ENCODE measurements at regions not wholly inside any gene's neighbourhood (a gene's known extent, or its start where the extent isn't known, plus 50 kb on each side); places are given as distances from the start of the nearest gene placed in this dataset.

DNA sequence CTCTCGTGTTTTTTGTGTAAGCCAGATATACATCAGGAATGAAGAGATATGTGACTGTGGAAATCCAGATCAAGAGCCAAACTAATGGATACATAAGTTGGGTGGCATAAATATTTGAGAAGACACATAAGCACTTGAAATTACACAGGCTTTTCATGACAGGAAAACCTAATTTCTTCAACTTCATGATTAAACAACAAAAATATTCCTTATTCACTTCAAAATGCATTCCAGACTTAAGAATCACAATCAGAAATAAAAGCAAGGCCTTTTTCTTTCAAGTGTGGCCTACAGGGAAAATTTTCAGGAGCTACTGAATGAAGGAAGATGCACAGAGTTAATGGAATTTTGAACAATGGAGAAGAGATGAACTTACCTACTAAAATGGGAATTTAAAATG is 515.6 kb downstream of the FOXG1 start (continued):
- no peak for TF ChIP-seq RAD21 (conservative IDR thresholded peaks at IDR 0.05 in 1 of 2, IDR thresholded peaks at IDR 0.05 in 1 of 2)
- TF ChIP-seq, protein P1, sequence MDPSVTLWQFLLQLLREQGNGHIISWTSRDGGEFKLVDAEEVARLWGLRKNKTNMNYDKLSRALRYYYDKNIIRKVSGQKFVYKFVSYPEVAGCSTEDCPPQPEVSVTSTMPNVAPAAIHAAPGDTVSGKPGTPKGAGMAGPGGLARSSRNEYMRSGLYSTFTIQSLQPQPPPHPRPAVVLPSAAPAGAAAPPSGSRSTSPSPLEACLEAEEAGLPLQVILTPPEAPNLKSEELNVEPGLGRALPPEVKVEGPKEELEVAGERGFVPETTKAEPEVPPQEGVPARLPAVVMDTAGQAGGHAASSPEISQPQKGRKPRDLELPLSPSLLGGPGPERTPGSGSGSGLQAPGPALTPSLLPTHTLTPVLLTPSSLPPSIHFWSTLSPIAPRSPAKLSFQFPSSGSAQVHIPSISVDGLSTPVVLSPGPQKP (IDR thresholded peaks at IDR 0.05; ENCODE audit: low read depth, low read length) = no peak
- TF ChIP-seq, protein P2, sequence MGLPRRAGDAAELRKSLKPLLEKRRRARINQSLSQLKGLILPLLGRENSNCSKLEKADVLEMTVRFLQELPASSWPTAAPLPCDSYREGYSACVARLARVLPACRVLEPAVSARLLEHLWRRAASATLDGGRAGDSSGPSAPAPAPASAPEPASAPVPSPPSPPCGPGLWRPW (IDR thresholded peaks at IDR 0.05) = no peak
- TF ChIP-seq, protein P3, sequence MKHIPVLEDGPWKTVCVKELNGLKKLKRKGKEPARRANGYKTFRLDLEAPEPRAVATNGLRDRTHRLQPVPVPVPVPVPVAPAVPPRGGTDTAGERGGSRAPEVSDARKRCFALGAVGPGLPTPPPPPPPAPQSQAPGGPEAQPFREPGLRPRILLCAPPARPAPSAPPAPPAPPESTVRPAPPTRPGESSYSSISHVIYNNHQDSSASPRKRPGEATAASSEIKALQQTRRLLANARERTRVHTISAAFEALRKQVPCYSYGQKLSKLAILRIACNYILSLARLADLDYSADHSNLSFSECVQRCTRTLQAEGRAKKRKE (CRISPR knock-in tag; IDR thresholded peaks at IDR 0.05; ENCODE audit: low read depth) = no peak
- TF ChIP-seq HOXA7 (CRISPR knock-in tag; IDR thresholded peaks at IDR 0.05) = no peak
- no peak for TF ChIP-seq CHD2 (IDR thresholded peaks at IDR 0.05; ENCODE audit: low read length, partially characterized antibody)

DNA sequence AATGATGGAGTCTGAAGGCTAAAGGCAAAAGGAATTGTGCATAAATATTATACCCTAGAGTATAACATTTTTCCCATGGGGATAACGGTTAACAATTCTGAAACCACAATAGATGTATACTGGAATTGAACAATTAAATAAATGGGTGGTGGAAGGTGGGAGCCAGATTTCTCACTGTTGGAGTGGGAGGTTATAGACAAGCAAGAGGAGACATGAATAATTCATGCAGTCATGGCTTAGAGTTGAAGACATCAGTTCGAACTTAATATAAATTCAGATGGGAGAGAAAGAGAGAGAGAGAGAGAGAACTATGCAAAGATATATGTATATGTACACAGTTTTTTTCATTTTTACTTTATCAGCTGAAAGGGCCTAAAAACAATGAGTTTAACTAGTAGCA is 523.9 kb downstream of the FOXG1 start:
- no peak for ATAC-seq
- DNase-seq (ENCODE audit: low read depth in 1 of 2, low spot score in 1 of 2) = no peak
- TF ChIP-seq, protein P4, sequence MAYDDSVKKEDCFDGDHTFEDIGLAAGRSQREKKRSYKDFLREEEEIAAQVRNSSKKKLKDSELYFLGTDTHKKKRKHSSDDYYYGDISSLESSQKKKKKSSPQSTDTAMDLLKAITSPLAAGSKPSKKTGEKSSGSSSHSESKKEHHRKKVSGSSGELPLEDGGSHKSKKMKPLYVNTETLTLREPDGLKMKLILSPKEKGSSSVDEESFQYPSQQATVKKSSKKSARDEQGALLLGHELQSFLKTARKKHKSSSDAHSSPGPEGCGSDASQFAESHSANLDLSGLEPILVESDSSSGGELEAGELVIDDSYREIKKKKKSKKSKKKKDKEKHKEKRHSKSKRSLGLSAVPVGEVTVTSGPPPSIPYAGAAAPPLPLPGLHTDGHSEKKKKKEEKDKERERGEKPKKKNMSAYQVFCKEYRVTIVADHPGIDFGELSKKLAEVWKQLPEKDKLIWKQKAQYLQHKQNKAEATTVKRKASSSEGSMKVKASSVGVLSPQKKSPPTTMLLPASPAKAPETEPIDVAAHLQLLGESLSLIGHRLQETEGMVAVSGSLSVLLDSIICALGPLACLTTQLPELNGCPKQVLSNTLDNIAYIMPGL (CRISPR knock-in tag; IDR thresholded peaks at IDR 0.05; ENCODE audit: borderline replicate concordance) = no peak
- TF ChIP-seq CEBPB (IDR thresholded peaks at IDR 0.05) (no peak), ZSCAN20 (CRISPR knock-in tag; IDR thresholded peaks at IDR 0.05) (no peak), NR3C1 (IDR thresholded peaks at IDR 0.05) (no peak), CBX2 (IDR thresholded peaks at IDR 0.05; ENCODE audit: borderline replicate concordance, low read depth) (no peak), KDM5A (IDR thresholded peaks at IDR 0.05) (no peak), ZC3H11A (IDR thresholded peaks at IDR 0.05) (no peak), EP300 (IDR thresholded peaks at IDR 0.05) (no peak), MYC (IDR thresholded peaks at IDR 0.05; ENCODE audit: borderline replicate concordance, low read length) (no peak), HDAC2 (IDR thresholded peaks at IDR 0.05) (no peak), FOSL2 (IDR thresholded peaks at IDR 0.05) (no peak), FOSL2 (CRISPR knock-in tag; IDR thresholded peaks at IDR 0.05) (no peak), JUN (IDR thresholded peaks at IDR 0.05) (no peak), FOSB (CRISPR knock-in tag; IDR thresholded peaks at IDR 0.05) (no peak), ZFP36 (IDR thresholded peaks at IDR 0.05; ENCODE audit: borderline replicate concordance, partially characterized antibody) (no peak)
- TF ChIP-seq, protein P5, sequence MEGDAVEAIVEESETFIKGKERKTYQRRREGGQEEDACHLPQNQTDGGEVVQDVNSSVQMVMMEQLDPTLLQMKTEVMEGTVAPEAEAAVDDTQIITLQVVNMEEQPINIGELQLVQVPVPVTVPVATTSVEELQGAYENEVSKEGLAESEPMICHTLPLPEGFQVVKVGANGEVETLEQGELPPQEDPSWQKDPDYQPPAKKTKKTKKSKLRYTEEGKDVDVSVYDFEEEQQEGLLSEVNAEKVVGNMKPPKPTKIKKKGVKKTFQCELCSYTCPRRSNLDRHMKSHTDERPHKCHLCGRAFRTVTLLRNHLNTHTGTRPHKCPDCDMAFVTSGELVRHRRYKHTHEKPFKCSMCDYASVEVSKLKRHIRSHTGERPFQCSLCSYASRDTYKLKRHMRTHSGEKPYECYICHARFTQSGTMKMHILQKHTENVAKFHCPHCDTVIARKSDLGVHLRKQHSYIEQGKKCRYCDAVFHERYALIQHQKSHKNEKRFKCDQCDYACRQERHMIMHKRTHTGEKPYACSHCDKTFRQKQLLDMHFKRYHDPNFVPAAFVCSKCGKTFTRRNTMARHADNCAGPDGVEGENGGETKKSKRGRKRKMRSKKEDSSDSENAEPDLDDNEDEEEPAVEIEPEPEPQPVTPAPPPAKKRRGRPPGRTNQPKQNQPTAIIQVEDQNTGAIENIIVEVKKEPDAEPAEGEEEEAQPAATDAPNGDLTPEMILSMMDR (IDR thresholded peaks at IDR 0.05) = no peak
- TF ChIP-seq, protein P3 (CRISPR knock-in tag; IDR thresholded peaks at IDR 0.05; ENCODE audit: low read depth) = no peak
- 4% methylated on average over 2 of the region's 2 CpGs for WGBS (ENCODE audit: missing lambda C conversion rate)
- ChIA-PET CTCF (no interaction called here), POLR2A (no interaction called here)
- Histone ChIP-seq H3K4me3 (no peak overlapping the region), H3K27ac (no peak overlapping the region), H3K4me1 (no peaks in the 10 kb centered on the region), H3K9me3 (peaks cover 3% of the 10 kb centered on the region; the same call in 1 of the 3 replicates), H3K4me2 (no peak overlapping the region)
- FAIRE-seq = no peak

All from A549 (cell line).